DMS53 (cell line): ENCODE measurements at regions not wholly inside any gene's neighbourhood (a gene's known extent, or its start where the extent isn't known, plus 50 kb on each side); places are given as distances from the start of the nearest gene placed in this dataset.

Experiments
- DNase-seq: peaks from one replicate; lab custom pipeline; 2025; lab: John Stamatoyannopoulos, UW

DNA sequence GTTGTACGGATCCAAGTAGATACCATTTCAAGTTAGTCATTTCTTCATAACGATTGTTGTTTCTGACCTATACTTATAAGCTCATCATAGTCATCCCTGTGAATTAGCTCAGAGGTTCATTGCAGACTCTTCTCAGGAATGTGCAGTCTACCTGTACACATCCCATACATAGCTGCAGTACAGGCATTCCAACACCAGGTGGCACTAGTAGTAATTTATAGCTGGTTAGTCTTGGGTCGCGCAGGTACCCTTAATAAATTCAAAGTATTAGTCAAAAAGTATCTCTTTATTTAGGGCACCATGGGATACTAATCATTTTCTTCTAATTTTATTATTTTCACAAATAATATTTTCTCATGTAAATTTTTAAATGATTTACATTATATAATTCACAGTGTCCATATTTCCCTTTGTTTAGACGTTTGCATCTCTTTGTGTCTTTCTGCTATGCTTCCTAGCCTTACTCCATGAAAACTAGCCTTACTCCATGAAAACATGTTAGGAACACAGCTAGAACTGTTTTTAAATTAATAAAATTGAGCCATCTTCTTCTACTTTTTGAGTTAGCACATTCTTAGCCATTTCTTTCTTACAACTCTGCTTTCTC lies 128.6 kb upstream of the FAM83B start:
- peak; percentile 85 for DNase-seq

DNA sequence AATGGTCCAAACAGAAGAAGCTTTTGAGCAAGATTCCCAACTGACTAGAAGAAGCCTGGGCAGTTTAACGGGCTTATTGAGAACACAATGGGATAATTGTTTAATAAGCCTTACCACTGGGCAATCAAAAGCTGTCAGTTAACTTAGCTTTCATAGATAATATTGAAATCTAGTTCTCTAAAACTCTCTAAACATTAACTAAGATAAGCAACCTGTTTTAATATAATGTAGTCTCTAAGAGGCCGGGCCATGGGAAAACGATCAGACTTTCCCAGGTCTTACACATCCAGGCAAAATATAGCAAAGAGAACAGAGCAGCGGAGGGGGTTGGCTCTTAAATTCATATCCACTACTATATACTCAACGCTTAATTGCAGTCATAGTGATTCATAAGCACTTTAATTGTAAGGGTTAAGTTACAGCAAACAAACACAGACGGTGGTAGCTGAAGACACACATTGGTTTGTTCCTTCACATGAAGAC lies 128.0 kb upstream of the FAM83B start:
- DNase-seq, result no peak

DNA sequence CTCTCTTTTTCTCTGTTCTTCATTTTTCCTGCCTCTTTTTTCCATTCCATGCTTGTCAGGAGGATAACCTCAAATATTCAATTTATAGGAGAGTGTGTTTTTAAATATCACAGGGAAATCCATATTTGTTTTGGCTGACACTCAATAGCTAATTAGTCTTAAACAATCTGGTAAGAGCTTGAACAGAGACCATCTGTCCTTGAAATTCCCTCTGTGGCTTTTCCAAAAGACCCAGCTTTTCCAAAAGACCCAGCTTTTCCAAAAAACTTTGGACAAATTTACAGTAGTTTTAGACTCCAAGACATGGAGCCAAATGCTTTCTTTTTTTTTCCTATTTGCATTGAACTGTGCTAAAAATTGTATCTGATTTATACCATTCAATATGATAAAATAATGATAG lies 127.4 kb upstream of the FAM83B start:
- DNase-seq, result no peak

- no peak for DNase-seq
Measured at GRCh38 chr6:54719633-54720032, 126.9 kb upstream of the FAM83B start.

GRCh38 chr6:54722328-54722727 lies 124.2 kb upstream of the FAM83B start:
- no peak for DNase-seq

DNA sequence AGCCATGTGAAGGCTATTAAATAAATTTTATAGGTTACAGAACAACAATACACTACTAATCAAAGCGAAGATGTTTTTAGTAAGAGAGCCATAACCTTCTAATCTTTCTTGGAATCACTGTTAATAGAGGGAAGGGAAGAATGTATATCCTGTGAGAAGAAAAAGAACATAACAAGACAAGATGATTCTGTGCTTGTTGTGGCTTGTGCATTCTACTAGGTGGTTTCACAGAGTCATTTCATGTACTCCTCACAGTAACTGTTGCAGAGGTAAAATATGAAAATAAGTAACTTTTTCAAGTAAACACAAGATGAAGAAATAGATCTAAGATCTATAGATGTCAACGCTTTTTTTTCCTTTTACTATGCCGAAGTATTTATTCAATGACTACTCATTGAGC lies 116.9 kb upstream of the FAM83B start:
- DNase-seq, result no peak

- no peak for DNase-seq
Measured at GRCh38 chr6:54730767-54731630, 115.6 kb upstream of the FAM83B start.

DNA sequence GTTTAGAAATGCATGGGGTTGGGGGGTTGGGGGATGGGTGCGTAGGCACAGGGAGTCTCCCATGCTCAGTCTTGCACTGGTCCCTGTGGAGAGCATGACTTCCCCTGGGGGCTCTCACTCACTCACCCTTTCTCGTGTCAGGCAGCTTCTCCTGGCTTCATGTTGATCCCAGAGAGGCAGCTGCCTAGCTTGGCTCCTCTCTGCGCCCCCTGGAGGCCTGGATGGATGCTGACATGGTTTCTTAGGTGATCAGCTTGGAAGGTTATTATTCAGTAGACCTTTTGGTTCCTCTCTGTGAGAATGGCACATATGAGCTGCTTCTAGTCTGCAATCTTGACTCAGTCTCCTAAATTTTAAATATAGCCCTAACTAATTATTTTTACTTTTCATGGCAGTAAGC lies 109.3 kb upstream of the FAM83B start:
- DNase-seq, result peak; percentile 49

GRCh38 chr6:54747955-54748354 lies 98.6 kb upstream of the FAM83B start:
- DNase-seq, result no peak

- no peak for DNase-seq
Measured at GRCh38 chr6:54754406-54754805, 92.2 kb upstream of the FAM83B start.

GRCh38 chr6:54758340-54758739 lies 88.2 kb upstream of the FAM83B start:
- no peak for DNase-seq

DNA sequence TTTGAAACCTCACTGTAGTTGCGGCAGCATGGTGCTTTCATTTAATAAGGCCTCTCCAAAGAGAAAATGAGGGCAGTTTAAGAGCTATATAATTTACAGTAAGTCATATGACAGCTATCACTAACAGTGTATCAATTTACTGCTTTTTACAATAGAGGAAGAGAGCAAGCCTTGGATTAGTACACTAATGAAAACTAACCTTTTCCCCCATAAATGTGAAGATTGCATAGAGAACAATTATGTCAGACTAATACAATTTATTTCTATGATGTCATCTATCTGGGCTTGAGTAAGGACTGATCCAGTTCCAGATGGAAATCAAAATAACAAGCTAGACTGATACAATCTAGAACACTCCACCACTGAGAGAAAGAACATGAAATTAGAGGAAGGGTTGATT lies 78.1 kb upstream of the FAM83B start:
- no peak for DNase-seq

DNA sequence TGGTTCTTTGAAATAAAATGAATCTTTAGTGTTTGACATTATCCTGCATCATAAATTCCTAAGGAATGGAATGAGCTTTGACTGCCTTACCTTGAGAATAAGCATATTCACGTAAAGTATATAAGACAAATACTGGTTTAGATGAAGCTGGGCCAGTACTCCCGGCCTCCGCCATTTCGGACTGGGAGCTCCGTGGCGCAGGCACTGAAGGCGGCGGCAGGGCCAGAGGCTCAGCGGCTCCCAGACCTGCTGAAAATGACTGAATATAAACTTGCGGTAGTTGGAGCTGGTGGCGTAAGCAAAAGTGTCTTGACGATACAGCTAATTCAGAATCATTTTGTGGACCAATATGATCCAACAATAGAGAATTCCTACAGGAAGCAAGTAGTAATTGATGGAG lies 76.2 kb upstream of the FAM83B start:
- no peak for DNase-seq

DNA sequence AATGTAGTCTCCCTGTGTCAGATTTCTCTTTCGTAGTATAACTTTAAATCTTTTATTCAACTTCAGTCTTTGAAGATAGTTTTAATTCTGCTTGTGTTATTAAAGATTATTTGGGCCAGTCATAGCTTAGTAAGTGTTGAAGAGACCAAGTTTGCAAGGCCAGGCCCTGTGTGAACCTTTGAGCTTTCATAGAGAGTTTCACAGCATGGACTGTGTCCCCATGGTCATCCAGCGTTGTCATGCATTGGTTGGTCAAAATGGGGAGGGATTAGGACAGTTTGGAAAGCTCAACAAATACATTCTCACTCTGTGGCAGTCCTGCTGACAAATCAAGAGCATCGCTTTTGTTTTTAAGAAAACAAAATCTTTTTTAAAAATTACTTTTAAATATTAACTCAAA lies 74.6 kb upstream of the FAM83B start:
- no peak for DNase-seq

- DNase-seq, result no peak
Measured at GRCh38 chr6:54772610-54773009, 74.0 kb upstream of the FAM83B start.

- no peak for DNase-seq
Measured at GRCh38 chr6:54775576-54775975, 71.0 kb upstream of the FAM83B start.

DNA sequence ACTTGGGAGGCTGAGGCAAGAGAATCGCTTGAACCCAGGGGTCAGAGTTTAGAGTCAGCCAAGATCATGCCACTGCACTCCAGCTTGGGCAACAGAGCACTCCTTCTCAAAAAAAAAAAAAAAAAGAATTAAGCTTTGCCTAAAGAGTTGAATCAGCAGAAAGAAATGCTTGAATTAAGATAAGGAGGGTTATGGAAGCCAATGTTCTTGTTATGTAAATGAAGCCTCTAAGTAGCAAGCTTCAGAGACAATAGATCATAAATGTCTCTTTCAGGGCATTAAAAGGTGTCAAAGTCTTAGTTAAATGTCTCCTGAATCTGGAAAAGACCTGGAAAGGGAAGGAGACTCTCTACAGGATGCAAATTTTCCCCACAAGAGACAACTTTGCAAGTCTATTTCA lies 69.7 kb upstream of the FAM83B start:
- no peak for DNase-seq

DNA sequence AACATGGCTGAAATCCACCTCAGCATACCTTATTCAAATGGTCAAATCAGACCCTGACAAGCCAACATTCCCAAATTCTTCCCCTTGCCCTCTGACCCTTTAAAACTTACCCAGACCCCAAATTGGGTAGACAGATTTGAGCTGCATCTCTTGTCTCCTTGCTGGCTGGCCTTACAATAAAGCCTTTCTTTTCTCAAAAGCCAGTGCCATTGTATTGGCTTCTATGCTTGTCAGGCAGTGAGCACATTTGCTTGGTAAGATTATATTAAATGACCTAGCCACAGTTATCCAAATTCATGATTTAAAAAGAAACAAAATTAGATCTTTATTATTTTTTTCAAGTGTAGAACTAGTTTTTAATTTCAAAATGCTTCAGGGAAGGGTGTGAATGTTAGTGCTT lies 67.8 kb upstream of the FAM83B start:
- DNase-seq, result no peak

GRCh38 chr6:54784011-54784410 lies 62.6 kb upstream of the FAM83B start:
- no peak for DNase-seq

GRCh38 chr6:54786154-54786553 lies 60.4 kb upstream of the FAM83B start:
- no peak for DNase-seq

DNA sequence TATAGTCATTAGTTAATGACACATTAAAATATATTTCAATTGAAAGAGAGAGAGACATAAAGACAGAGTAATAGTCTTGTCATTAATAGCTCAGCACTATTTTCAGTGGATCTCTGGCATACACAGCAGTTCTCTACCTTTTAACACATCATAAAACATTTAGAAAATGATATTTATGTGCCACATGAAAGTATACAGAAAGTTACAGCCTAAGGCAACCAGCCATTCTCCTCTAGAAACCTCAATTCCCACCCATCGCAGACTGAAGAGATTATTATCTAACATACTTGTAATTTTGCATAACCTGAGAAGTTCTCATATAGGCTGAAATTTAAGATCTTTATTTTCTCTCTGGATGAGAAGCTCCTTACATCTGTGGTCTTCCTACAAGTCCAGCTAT lies 58.7 kb upstream of the FAM83B start:
- no peak for DNase-seq
